ENCODE measurements at regions not wholly inside any gene's neighbourhood (a gene's known extent, or its start where the extent isn't known, plus 50 kb on each side); places are given as distances from the start of the nearest gene placed in this dataset.

DNA sequence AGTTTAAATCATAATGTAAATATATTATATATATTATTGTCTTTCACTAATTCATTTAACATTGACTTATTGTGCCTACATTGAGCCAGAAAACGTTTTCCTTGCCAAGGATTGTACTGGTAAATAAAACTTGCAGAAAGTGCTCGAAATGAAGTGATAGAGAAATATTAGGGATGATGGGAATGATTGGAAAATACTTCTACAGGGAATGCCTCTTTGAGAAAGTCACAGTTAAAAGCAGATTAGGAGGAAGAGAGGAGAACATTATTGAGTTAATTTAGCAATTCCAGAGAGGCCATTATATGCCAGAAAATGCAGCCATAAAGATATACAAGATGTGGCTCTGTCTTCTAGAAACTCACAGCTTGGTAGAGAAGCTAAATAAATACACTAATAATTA lies 560.0 kb upstream of the KCNMB2 start:
- ATAC-seq (no peak), DNase-seq (no peak)
- intact Hi-C loops (cut with DNase I) = no loop called here

DNA sequence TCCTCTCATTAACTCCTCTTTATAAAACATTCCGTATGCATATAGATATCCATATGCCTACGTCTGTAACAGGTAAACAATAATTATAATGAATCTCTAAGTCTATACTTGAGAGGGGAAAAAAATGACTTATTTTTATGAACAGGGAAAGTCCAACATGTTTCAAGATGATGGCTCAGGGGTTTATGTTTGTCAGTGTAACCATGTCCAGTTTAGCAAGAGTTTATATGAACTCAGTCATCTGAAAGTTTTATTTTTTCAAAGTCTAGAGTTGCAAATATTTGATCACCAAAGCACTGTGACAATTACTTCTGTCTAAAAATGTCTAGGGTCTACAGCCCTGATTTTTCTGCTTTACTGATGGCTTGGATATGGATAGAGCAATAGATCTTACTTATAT lies 559.4 kb upstream of the KCNMB2 start:
- H3K9me3 ChIP-seq = no peaks in the 10 kb centered on the region
- H3K4me3 ChIP-seq = no peak overlapping the region
- WGBS, 4 donors = 88 to 95% (median 92%) methylated on average over 2 of the region's 2 CpGs
- intact Hi-C loops (cut with DNase I) = no loop called here
- TF ChIP-seq, protein P1, sequence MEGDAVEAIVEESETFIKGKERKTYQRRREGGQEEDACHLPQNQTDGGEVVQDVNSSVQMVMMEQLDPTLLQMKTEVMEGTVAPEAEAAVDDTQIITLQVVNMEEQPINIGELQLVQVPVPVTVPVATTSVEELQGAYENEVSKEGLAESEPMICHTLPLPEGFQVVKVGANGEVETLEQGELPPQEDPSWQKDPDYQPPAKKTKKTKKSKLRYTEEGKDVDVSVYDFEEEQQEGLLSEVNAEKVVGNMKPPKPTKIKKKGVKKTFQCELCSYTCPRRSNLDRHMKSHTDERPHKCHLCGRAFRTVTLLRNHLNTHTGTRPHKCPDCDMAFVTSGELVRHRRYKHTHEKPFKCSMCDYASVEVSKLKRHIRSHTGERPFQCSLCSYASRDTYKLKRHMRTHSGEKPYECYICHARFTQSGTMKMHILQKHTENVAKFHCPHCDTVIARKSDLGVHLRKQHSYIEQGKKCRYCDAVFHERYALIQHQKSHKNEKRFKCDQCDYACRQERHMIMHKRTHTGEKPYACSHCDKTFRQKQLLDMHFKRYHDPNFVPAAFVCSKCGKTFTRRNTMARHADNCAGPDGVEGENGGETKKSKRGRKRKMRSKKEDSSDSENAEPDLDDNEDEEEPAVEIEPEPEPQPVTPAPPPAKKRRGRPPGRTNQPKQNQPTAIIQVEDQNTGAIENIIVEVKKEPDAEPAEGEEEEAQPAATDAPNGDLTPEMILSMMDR (IDR thresholded peaks at IDR 0.05) = no peak
- TF ChIP-seq POLR2A (IDR thresholded peaks at IDR 0.05) = no peak
- DNase-seq = no peak
- H3K27me3 ChIP-seq = no peaks in the 10 kb centered on the region
- H3K27ac ChIP-seq = no peak overlapping the region
- no peaks in the 10 kb centered on the region for H3K36me3 ChIP-seq
- H3K4me1 ChIP-seq = peaks cover 0 to 4% (median 0%) of the 10 kb centered on the region in 12 donors
- no peak for ATAC-seq

More for the DNA sequence above, 560.0 kb upstream of the KCNMB2 start:
- TF ChIP-seq, protein P1 (IDR thresholded peaks at IDR 0.05) = no peak
- no peak for TF ChIP-seq POLR2A (IDR thresholded peaks at IDR 0.05)
- WGBS, 4 donors = 74 to 79% (median 76%) methylated on average over 2 of the region's 2 CpGs
- H3K4me1 ChIP-seq = peaks cover 0 to 4% (median 0%) of the 10 kb centered on the region in 12 donors
- no peak overlapping the region for H3K27ac ChIP-seq
- H3K36me3 ChIP-seq = no peaks in the 10 kb centered on the region
- no peak overlapping the region for H3K4me3 ChIP-seq
- no peaks in the 10 kb centered on the region for H3K9me3 ChIP-seq
- H3K27me3 ChIP-seq = no peaks in the 10 kb centered on the region

DNA sequence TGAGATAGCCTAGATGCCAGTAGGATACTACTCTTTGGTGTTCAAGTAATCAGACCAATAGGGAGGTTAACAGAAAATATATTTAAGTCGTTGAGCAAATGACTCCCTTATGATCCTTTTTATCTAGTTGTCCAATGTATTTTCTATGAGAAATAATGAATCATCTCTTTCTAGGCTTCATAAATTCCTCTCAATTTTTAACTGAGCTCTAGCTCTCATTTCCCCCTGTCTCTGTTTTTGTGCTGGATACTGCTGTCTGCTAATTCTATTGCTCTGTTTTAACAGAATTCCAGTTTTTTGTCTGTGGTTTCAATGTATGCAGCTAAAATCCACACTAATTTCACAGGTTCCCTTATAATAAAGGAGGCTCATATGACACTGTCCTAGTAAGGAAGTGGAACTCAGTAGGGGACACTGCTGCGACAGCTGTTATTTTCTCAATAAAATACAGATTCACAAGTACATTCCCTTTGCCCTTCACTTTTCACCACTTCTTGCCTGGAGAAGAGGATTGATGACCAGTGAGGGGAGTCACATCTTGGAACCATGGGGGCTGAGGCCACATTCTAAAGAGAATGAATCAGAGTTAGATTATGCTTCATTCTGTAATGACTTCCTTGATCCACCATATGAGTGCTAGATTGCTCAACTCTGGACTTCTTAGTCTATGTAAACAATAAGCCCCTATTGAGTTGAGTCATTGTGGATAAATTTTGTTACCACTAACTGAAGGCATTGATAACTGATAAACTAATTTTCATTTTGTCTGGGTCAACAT lies 558.7 kb upstream of the KCNMB2 start:
- no peaks in the 10 kb centered on the region for H3K36me3 ChIP-seq
- intact Hi-C loops (cut with DNase I) = no loop called here
- WGBS, 4 donors = 75 to 95% (median 86%) methylated on average over 2 of the region's 2 CpGs
- DNase-seq (no peak), ATAC-seq (no peak)
- peaks cover 0 to 4% (median 0%) of the 10 kb centered on the region in 12 donors for H3K4me1 ChIP-seq
- H3K4me3 ChIP-seq = no peak overlapping the region
- no peaks in the 10 kb centered on the region for H3K9me3 ChIP-seq
- H3K27me3 ChIP-seq = no peaks in the 10 kb centered on the region
- TF ChIP-seq, protein P1 (IDR thresholded peaks at IDR 0.05) = no peak
- TF ChIP-seq POLR2A (IDR thresholded peaks at IDR 0.05) = no peak
- no peak overlapping the region for H3K27ac ChIP-seq

DNA sequence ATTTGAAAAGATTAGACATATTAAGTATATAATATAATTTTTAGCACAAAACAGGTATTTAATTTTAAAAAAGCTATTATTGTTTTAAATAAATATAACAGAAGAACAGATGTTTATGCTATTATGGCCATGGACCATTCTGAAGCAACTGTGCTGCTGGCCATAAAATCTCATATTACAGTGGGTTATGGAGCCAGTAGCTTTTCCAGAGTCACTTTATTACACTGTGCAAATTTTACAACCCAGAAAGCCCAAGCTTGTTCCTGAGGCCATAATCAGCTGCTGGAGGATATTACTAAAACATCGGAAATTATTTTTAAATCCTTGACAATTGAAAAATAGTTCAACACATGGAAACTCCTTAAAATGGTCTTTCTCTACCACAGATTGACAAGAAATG lies 557.3 kb upstream of the KCNMB2 start:
- TF ChIP-seq, protein P1 (IDR thresholded peaks at IDR 0.05) = no peak
- no peak for TF ChIP-seq POLR2A (IDR thresholded peaks at IDR 0.05)
- Histone ChIP-seq H3K27ac (no peak overlapping the region), H3K36me3 (no peaks in the 10 kb centered on the region), H3K9me3 (no peaks in the 10 kb centered on the region), H3K4me1 (peaks cover 0 to 4% (median 0%) of the 10 kb centered on the region in 12 donors), H3K27me3 (no peaks in the 10 kb centered on the region), H3K4me3 (no peak overlapping the region)
- intact Hi-C loops (cut with DNase I) = no loop called here
- no peak for ATAC-seq
- WGBS, 4 donors = 80 to 97% (median 89%) methylated on average over 1 of the region's 1 CpG
- DNase-seq = no peak

Data from heart left ventricle (tissue), 16 donors.